A549 (cell line): ENCODE measurements at regions not wholly inside any gene's neighbourhood (a gene's known extent, or its start where the extent isn't known, plus 50 kb on each side); places are given as distances from the start of the nearest gene placed in this dataset.

Experiments used
- ATAC-seq, 2 experiments: fragments of 200-7000 bp in 1 of 2; fragments of >200 bp in 1 of 2; cut with Nextera tagmentation in 1 of 2; cut with Tn5 transposase in 1 of 2; 3 replicates each; pipeline versions ENCODE4 v1.8.0 to v1.9.1; 2018 to 2020; ENCODE audit warnings: mild to moderate bottlenecking in 1 of 2, moderate library complexity in 1 of 2
- CTCF ChIA-PET: fragments of 300-600 bp; sonication (Branson Sonifier 250); formaldehyde crosslinking; extraction: SDS; loops from one replicate; lab custom pipeline; 2021; ENCODE audit warnings: antibody characterized with exemption, inconsistent platforms; lab: Yijun Ruan, JAX
- POLR2A ChIA-PET: fragments of 350-600 bp; formaldehyde crosslinking; extraction: SDS; loops from one replicate; lab custom pipeline; 2021; ENCODE audit warnings: antibody characterized with exemption, inconsistent platforms; lab: Yijun Ruan, JAX
- DNase-seq, 2 experiments: peaks; one replicate each; pipeline versions ENCODE4 v3.0.0 to v3.0.0-alpha.2; 2011 to 2016; ENCODE audit warnings: low read depth in 1 of 2, low spot score in 1 of 2
- FAIRE-seq: peaks from 2 replicates; lab custom pipeline; 2011; peaks lifted over from hg19 to GRCh38; lab: Jason Lieb, UNC
- H3K27ac ChIP-seq, 2 experiments: fragments of >200 bp; sonication (Bioruptor Twin); formaldehyde crosslinking; 3 replicates each; pipeline ENCODE4 v1.5.1; 2016 to 2017
- H3K4me1 ChIP-seq: fragments of >200 bp; sonication (Bioruptor Twin); formaldehyde crosslinking; 3 replicates; pipeline ENCODE4 v1.6.1; 2016
- H3K4me2 ChIP-seq: fragments of >200 bp; sonication (Bioruptor Twin); formaldehyde crosslinking; 3 replicates; pipeline ENCODE4 v1.6.1; 2016
- H3K4me3 ChIP-seq: fragments of >200 bp; sonication (Bioruptor Twin); formaldehyde crosslinking; 3 replicates; pipeline ENCODE4 v1.5.1; 2016
- H3K9me3 ChIP-seq: fragments of >200 bp; sonication (Bioruptor Twin); formaldehyde crosslinking; 3 replicates; pipeline ENCODE4 v1.6.1; 2016
- CBX8 ChIP-seq: fragments of 200-600 bp; sonication (generic); IDR thresholded peaks from 2 replicates; pipeline ENCODE4 v1.6.1; 2016
- CEBPB ChIP-seq, 2 experiments: fragments of >200 bp in 1 of 2; sonication (Bioruptor Twin) in 1 of 2; formaldehyde crosslinking in 1 of 2; IDR thresholded peaks; 2 replicates each; pipeline ENCODE4 v1.6.1; 2012 to 2016
- E2F6 ChIP-seq: IDR thresholded peaks from 2 replicates; pipeline ENCODE4 v1.6.1; 2012; ENCODE audit warnings: low read depth, borderline replicate concordance
- ELK1 ChIP-seq: fragments of 150-350 bp; IDR thresholded peaks from 2 replicates; pipeline ENCODE4 v1.6.1; 2014; ENCODE audit warnings: low read depth, mild to moderate bottlenecking, low read length
- EP300 ChIP-seq, 2 experiments: fragments of >200 bp; sonication (Bioruptor Twin); formaldehyde crosslinking; IDR thresholded peaks; 2 replicates in 1 of 2; 3 replicates in 1 of 2; pipeline ENCODE4 v1.6.1; 2016 to 2017
- HDAC2 ChIP-seq: fragments of 200-600 bp; sonication (generic); IDR thresholded peaks from 2 replicates; pipeline ENCODE4 v1.6.1; 2016
- HOXB13 ChIP-seq: fragments of 250-450 bp; sonication (Bioruptor Pico); IDR thresholded peaks from 2 replicates; pipeline ENCODE4 v1.5.0; 2020; ENCODE audit warnings: low read depth, mild to moderate bottlenecking, moderate library complexity
- NFE2L2 ChIP-seq: fragments of 150-350 bp; conservative IDR thresholded peaks from 2 replicates; pipeline ENCODE4 v1.6.1; 2014; ENCODE audit warnings: low read length
- NPAS2 ChIP-seq: fragments of 250-450 bp; sonication (Bioruptor Pico); IDR thresholded peaks from 2 replicates; pipeline ENCODE4 v1.8.0; 2022; ENCODE audit warnings: mild to moderate bottlenecking, moderate library complexity, borderline replicate concordance
- POLR2A ChIP-seq: IDR thresholded peaks from 2 replicates; pipeline ENCODE4 v1.6.1; 2012; ENCODE audit warnings: mild to moderate bottlenecking, low read length
- POLR2AphosphoS2 ChIP-seq: conservative IDR thresholded peaks from 2 replicates; pipeline ENCODE4 v1.6.1; 2012; ENCODE audit warnings: low read length, improper control_type of control experiment, inconsistent platforms
- RARB ChIP-seq: fragments of 250-450 bp; sonication (Bioruptor Pico); IDR thresholded peaks from 2 replicates; pipeline ENCODE4 v1.8.0; 2021; ENCODE audit warnings: mild to moderate bottlenecking, moderate library complexity
- REST ChIP-seq: fragments of 200-600 bp; sonication (generic); IDR thresholded peaks from 2 replicates; pipeline ENCODE4 v1.6.1; 2016; ENCODE audit warnings: antibody characterized with exemption, mild to moderate bottlenecking, moderate library complexity
- RNF2 ChIP-seq: fragments of 200-600 bp; sonication (generic); IDR thresholded peaks from 2 replicates; pipeline ENCODE4 v1.6.1; 2016; ENCODE audit warnings: low read depth, mild to moderate bottlenecking, antibody characterized with exemption, moderate library complexity, borderline replicate concordance
- SREBF2 ChIP-seq: fragments of 450-650 bp; IDR thresholded peaks from 2 replicates; pipeline ENCODE4 v1.6.1; 2014; ENCODE audit warnings: mild to moderate bottlenecking, moderate library complexity
- ZFP36 ChIP-seq: fragments of 450-650 bp; IDR thresholded peaks from 2 replicates; pipeline ENCODE4 v1.6.1; 2014; ENCODE audit warnings: borderline replicate concordance; ENCODE audit not compliant: partially characterized antibody
- WGBS: methylation state at CpG from one replicate; pipeline ENCODE4 v1.1.6; 2017; ENCODE audit errors: missing lambda C conversion rate; 5-methylcytosine and 5-hydroxymethylcytosine counted together

- TF ChIP-seq ZFP36 = no peak
Observed at GRCh38 chr10:23558361-23558799, 119.5 kb downstream of the OTUD1 start (continued).

GRCh38 chr10:23568996-23569395 lies 130.1 kb downstream of the OTUD1 start:
- FAIRE-seq = no peak
- H3K27ac ChIP-seq = no peak overlapping the region
- no peak overlapping the region for H3K4me2 ChIP-seq
- WGBS = 2% methylated on average over 3 of the region's 3 CpGs
- TF ChIP-seq NPAS2 (CRISPR knock-in tag) = no peak
- TF ChIP-seq POLR2AphosphoS2 = no peak
- TF ChIP-seq CEBPB (IDR thresholded peaks at IDR 0.05) = no peak
- TF ChIP-seq EP300 (IDR thresholded peaks at IDR 0.05) = no peak
- no peak for TF ChIP-seq CBX8
- no peak for TF ChIP-seq NFE2L2
- TF ChIP-seq ZFP36 = no peak
- TF ChIP-seq, all 56 proteins: peak for 0
- CTCF ChIA-PET = interaction anchor here (0.8 kb wide), 1 partner anchor 43 kb away, joined by 3 read pairs; no protein-coding TSS in a partner anchor
- POLR2A ChIA-PET = no interaction called here
- Histone ChIP-seq H3K9me3 (no peaks in the 10 kb centered on the region), H3K4me1 (no peaks in the 10 kb centered on the region), H3K4me3 (no peak overlapping the region)
- no peak for DNase-seq
- ATAC-seq = no peak

- CTCF ChIA-PET = no interaction called here
- Histone ChIP-seq H3K27ac (no peak overlapping the region), H3K4me3 (no peak overlapping the region), H3K4me1 (no peaks in the 10 kb centered on the region), H3K4me2 (no peak overlapping the region), H3K9me3 (no peaks in the 10 kb centered on the region)
- ATAC-seq (no peak), DNase-seq (no peak), FAIRE-seq (no peak)
- POLR2A ChIA-PET = no interaction called here
- TF ChIP-seq POLR2A = no peak
- TF ChIP-seq HOXB13 (CRISPR knock-in tag) = no peak
- no peak for TF ChIP-seq HDAC2
- no peak for TF ChIP-seq ZFP36
- TF ChIP-seq RNF2 = no peak
- TF ChIP-seq E2F6 = no peak
- TF ChIP-seq SREBF2 = no peak
- TF ChIP-seq REST = no peak
- TF ChIP-seq ELK1 = no peak
Observed at GRCh38 chr10:23571884-23572283, 133.0 kb downstream of the OTUD1 start.

- ChIA-PET CTCF (interaction anchor here (0.5 kb wide), 2 partner anchors 18 to 710 kb away, joined by 3 read pairs; no protein-coding TSS in a partner anchor), POLR2A (no interaction called here)
- no peak for TF ChIP-seq RARB (CRISPR knock-in tag)
- DNase-seq = no peak
- H3K4me1 ChIP-seq = no peaks in the 10 kb centered on the region
- no peak overlapping the region for H3K4me3 ChIP-seq
- H3K27ac ChIP-seq = no peak overlapping the region
- whole genome bisulfite sequencing = 15% methylated on average over 2 of the region's 2 CpGs
- FAIRE-seq = no peak
- no peaks in the 10 kb centered on the region for H3K9me3 ChIP-seq
- no peak for ATAC-seq
- no peak overlapping the region for H3K4me2 ChIP-seq
Observed at GRCh38 chr10:23581906-23582450, 143.1 kb downstream of the OTUD1 start.
